Occipital lobe (tissue), 1 donor: ENCODE measurements at regions not wholly inside any gene's neighbourhood (a gene's known extent, or its start where the extent isn't known, plus 50 kb on each side); places are given as distances from the start of the nearest gene placed in this dataset.

Experiments
- DNase-seq: peaks from one replicate; lab custom pipeline; 2025; lab: John Stamatoyannopoulos, UW

- no peak for DNase-seq
These were observed 318.5 kb downstream of the GRB14 start for GRCh38 chr2:164302786-164303185.

- no peak for DNase-seq
These were observed 333.0 kb downstream of the GRB14 start for GRCh38 chr2:164288235-164288634.

- DNase-seq: no peak
These were observed 334.2 kb downstream of the GRB14 start for GRCh38 chr2:164287056-164287455.

- no peak for DNase-seq
These were observed 335.7 kb downstream of the GRB14 start for GRCh38 chr2:164285576-164285975.

GRCh38 chr2:164281896-164282295, 339.4 kb downstream of the GRB14 start:
- DNase-seq: no peak

- no peak for DNase-seq
These were observed 345.6 kb downstream of the GRB14 start for GRCh38 chr2:164275659-164276058.

GRCh38 chr2:164260506-164260905, 360.8 kb downstream of the GRB14 start:
- DNase-seq: no peak

GRCh38 chr2:164257742-164258141, 363.5 kb downstream of the GRB14 start:
- DNase-seq: no peak

- no peak for DNase-seq
These were observed 368.6 kb downstream of the GRB14 start for GRCh38 chr2:164252568-164253287.

- DNase-seq: no peak
These were observed 378.0 kb downstream of the GRB14 start for GRCh38 chr2:164243315-164243714.

GRCh38 chr2:164242409-164242808, 378.9 kb downstream of the GRB14 start:
- no peak for DNase-seq

- no peak for DNase-seq
These were observed 387.2 kb downstream of the GRB14 start for GRCh38 chr2:164234074-164234473.

GRCh38 chr2:164224007-164224406, 397.3 kb downstream of the GRB14 start:
- DNase-seq: no peak

- no peak for DNase-seq
These were observed 399.8 kb downstream of the GRB14 start for GRCh38 chr2:164221473-164221872.

- no peak for DNase-seq
These were observed 401.0 kb downstream of the GRB14 start for GRCh38 chr2:164220265-164220664.

- DNase-seq: no peak
These were observed 407.4 kb downstream of the GRB14 start for GRCh38 chr2:164213916-164214315.

- DNase-seq: no peak
These were observed 415.9 kb downstream of the GRB14 start for GRCh38 chr2:164205347-164205746.

- no peak for DNase-seq
These were observed 418.2 kb downstream of the GRB14 start for GRCh38 chr2:164203131-164203530.

- no peak for DNase-seq
These were observed 423.0 kb downstream of the GRB14 start for GRCh38 chr2:164198256-164198655.

- DNase-seq: no peak
These were observed 430.6 kb downstream of the GRB14 start for GRCh38 chr2:164190700-164191099.

- no peak for DNase-seq
These were observed 431.4 kb downstream of the GRB14 start for GRCh38 chr2:164189851-164190250.

GRCh38 chr2:164187121-164187520, 434.2 kb downstream of the GRB14 start:
- DNase-seq: no peak

GRCh38 chr2:164186591-164186990, 434.7 kb downstream of the GRB14 start:
- DNase-seq: no peak

- DNase-seq: no peak
These were observed 439.1 kb downstream of the GRB14 start for GRCh38 chr2:164182116-164182627.
